Activated naive CD4-positive, alpha-beta T cell treated with anti-CD3 and anti-CD28 coated beads, Interleukin-2, amount 10 ng/mL, durations not matched to agents 7 days and 5 days (primary cell): ENCODE measurements at regions not wholly inside any gene's neighbourhood (a gene's known extent, or its start where the extent isn't known, plus 50 kb on each side); places are given as distances from the start of the nearest gene placed in this dataset.

Source experiments
- CTCF ChIA-PET: fragments of 350-600 bp; sonication (Branson Sonifier 250); formaldehyde crosslinking; loops from one replicate; lab custom pipeline; 2021; ENCODE audit warnings: antibody characterized with exemption; lab: Charles Lee
- DNase-seq: peaks from one replicate; pipeline ENCODE4 v3.0.0-alpha.2; 2020
- H3K27ac Mint-ChIP-seq: one replicate; pipeline ENCODE4 v1.8.0; 2021; ENCODE audit warnings: mild to moderate bottlenecking, moderate library complexity, mixed read lengths
- H3K27me3 Mint-ChIP-seq: one replicate; pipeline ENCODE4 v1.8.0; 2021; ENCODE audit warnings: mild to moderate bottlenecking, mixed read lengths
- H3K36me3 Mint-ChIP-seq: one replicate; pipeline ENCODE4 v1.8.0; 2021; ENCODE audit warnings: mixed read lengths
- H3K4me1 Mint-ChIP-seq: one replicate; pipeline ENCODE4 v1.8.0; 2021; ENCODE audit warnings: mixed read lengths
- H3K4me3 Mint-ChIP-seq: one replicate; pipeline ENCODE4 v1.8.0; 2021; ENCODE audit warnings: mild to moderate bottlenecking, moderate library complexity, mixed read lengths
- H3K9me3 Mint-ChIP-seq: one replicate; pipeline ENCODE4 v1.8.0; 2021; ENCODE audit warnings: mixed read lengths

DNA sequence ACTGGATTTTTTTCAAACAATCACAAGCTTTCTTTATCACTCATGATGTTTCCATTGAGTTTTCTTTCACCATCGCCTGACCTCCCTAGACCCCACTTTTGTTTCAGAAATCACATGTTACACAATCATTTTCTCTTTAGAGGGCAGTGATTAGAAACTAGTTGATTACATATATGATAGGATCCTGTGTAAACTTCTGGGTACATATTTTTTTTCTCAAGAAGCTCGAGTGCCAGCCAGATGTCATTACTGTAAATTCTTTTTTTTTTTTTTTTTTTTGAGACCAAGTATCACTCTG, 62.4 kb upstream of the PSMA6 start:
- Mint-ChIP-seq H3K9me3 (no peaks in the 10 kb centered on the region), H3K27me3 (no peaks in the 10 kb centered on the region), H3K27ac (no peak overlapping the region), H3K4me1 (peaks cover 20% of the 10 kb centered on the region), H3K36me3 (no peaks in the 10 kb centered on the region), H3K4me3 (no peak overlapping the region)
- CTCF ChIA-PET, result interaction anchor here (0.6 to 7.5 kb wide), 23 partner anchors 12 to 515 kb away, joined by 3 to 65 read pairs (median 4); partner anchors contain the start of gene NFKBIA
- DNase-seq, result no peak

DNA sequence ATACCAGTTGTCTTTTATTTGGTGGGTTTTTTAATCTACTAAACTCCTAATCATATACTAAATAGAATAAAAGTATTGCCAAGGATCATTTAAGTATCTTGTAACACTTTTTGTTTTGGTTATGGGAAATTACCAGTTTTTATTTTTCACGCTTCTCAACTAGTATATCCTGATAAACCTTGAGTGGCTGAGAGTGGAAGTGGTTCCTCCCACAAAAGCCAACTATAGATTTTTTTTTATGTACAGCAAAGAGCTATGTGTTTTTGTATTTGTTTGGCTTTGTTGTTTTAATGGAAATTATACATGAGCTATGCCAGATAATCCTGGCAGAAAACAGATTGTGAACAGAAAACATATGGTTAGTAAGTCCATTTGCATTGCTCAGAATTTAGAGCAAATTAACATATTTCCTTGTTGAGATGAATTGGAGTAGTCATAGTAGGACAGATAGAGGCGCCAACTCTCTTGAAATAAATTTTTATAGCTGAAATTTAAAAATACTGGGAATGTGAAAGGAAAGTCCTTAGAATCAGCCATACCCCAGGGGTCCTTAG, 60.9 kb upstream of the PSMA6 start:
- no peak overlapping the region for H3K4me3 Mint-ChIP-seq
- CTCF ChIA-PET, result interaction anchor here (0.6 to 7.5 kb wide), 8 partner anchors 45 to 200 kb away, joined by 3 to 65 read pairs (median 8); partner anchors contain the start of genes NFKBIA and PSMA6
- DNase-seq, result no peak
- no peak overlapping the region for H3K27ac Mint-ChIP-seq
- H3K27me3 Mint-ChIP-seq, result no peaks in the 10 kb centered on the region
- H3K9me3 Mint-ChIP-seq, result no peaks in the 10 kb centered on the region
- peaks cover 20% of the 10 kb centered on the region for H3K4me1 Mint-ChIP-seq
- H3K36me3 Mint-ChIP-seq, result no peaks in the 10 kb centered on the region

DNA sequence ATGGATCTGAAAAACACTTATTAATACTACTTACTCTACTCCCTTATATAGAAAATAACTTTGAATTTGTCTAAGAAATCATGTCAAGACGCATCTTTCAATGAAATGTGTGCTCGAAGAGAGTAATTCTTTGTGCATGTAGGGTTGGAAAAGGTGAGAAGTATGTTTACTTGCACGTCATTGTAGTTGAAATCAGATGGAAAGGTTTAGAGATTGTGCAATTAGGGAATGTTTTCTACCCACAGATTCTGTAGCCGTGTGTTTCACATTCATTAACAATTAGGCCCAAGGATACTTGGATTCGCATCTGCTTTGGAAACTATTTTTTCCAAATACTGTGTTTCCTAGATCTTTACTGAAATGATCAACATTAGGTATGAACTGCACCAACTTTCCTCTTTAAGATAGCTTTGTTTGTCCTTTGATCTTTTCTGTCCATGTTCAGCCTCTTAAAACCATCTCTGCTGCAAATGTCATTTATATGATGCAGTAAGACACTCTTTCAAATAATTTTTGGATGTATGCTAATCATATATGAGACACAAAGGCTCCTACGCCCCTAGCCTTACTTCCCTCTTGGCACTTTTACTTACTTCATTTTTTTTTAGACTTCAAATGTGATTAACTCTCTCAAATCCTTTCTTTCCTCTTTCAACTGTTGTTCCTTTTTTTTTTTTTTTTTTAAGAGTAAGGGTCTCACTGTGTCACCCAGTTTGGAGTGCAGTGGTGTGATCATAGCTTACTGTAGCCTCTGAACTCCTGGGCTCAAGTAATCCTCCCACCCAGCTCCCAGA, 58.0 kb upstream of the PSMA6 start:
- Mint-ChIP-seq H3K9me3 (no peaks in the 10 kb centered on the region), H3K27ac (no peak overlapping the region), H3K36me3 (peaks cover 2% of the 10 kb centered on the region), H3K4me1 (peaks cover 20% of the 10 kb centered on the region), H3K4me3 (no peak overlapping the region), H3K27me3 (no peaks in the 10 kb centered on the region)
- DNase-seq, result no peak
- CTCF ChIA-PET, result interaction anchor here (0.8 to 1.4 kb wide), 2 partner anchors 169 to 182 kb away, joined by 3 read pairs; no protein-coding TSS in a partner anchor

DNA sequence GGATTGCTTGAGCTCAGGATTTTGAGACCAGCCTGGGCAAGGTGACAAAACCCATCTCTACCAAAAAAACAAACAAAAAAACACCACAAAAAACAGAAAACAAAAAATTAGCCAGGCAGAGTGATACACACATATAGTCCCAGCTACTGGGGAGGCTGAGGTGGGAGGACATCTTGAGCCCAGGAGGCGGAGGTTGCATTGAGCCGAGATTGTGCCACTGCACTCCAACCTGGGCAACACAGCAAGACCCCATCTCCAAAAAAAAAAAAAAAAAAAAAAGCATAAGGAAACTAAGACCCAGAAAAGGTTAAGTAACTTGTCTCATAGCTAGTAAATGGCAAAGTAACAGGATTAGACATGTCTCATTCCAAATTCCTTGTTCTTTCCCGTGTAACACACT, 56.3 kb upstream of the PSMA6 start:
- CTCF ChIA-PET, result interaction anchor here (1.1 kb wide), 1 partner anchor 89 kb away, joined by 3 read pairs; no protein-coding TSS in a partner anchor

DNA sequence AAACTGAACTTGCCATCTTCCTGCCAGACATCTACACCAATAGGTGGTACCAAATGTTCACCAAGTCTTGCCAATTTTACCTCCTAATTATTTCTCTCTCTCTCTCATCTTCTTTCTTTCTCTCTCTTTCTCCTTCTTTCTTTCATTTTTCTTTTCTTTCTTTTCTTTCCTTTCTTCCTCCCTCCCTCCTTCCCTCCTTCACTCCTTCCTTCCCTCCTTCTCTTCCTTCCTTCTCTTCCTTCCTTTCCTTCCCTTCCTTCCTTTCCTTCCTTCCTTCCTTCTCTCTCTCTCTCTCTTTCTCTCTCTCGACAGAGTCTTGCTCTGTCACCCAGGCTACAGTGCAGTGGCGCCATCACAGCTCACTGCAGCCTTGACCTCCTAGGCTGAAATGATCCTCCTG, 55.4 kb upstream of the PSMA6 start:
- Mint-ChIP-seq H3K27ac (no peak overlapping the region), H3K36me3 (peaks cover 9% of the 10 kb centered on the region), H3K27me3 (no peaks in the 10 kb centered on the region), H3K4me3 (no peak overlapping the region), H3K9me3 (no peaks in the 10 kb centered on the region), H3K4me1 (peaks cover 2% of the 10 kb centered on the region)
- CTCF ChIA-PET, result no interaction called here
- DNase-seq, result no peak

More for the DNA sequence above, 56.3 kb upstream of the PSMA6 start:
- H3K4me1 Mint-ChIP-seq, result peaks cover 9% of the 10 kb centered on the region
- no peak overlapping the region for H3K27ac Mint-ChIP-seq
- DNase-seq, result no peak
- H3K4me3 Mint-ChIP-seq, result no peak overlapping the region
- no peaks in the 10 kb centered on the region for H3K27me3 Mint-ChIP-seq
- H3K36me3 Mint-ChIP-seq, result peaks cover 5% of the 10 kb centered on the region
- H3K9me3 Mint-ChIP-seq, result no peaks in the 10 kb centered on the region

DNA sequence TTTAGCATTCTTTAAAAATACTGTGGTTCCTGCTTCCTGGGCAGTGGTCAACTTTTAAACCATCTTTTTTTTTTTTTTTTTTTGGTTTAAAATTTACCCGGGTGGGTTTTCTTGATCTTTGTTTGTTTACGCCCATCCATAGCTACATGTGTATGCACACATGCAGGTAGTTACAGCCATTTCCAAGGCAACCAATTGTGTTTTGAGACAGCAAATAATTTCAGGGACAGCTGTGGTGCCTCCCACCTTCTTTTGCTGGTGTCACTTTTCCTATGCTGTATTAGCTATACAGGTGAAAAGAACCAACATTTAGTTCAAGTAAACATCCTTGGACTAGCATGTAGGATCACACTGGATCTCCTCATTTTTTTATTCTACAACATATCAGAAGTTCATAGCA, 52.0 kb upstream of the PSMA6 start:
- CTCF ChIA-PET, result no interaction called here
- H3K4me3 Mint-ChIP-seq, result no peak overlapping the region
- DNase-seq, result no peak
- H3K27ac Mint-ChIP-seq, result no peak overlapping the region
- H3K27me3 Mint-ChIP-seq, result no peaks in the 10 kb centered on the region
- H3K9me3 Mint-ChIP-seq, result no peaks in the 10 kb centered on the region
- H3K36me3 Mint-ChIP-seq, result peaks cover 9% of the 10 kb centered on the region
- peaks cover 2% of the 10 kb centered on the region for H3K4me1 Mint-ChIP-seq
